Neural progenitor cell (in vitro differentiated cells): ENCODE measurements at regions not wholly inside any gene's neighbourhood (a gene's known extent, or its start where the extent isn't known, plus 50 kb on each side); places are given as distances from the start of the nearest gene placed in this dataset.

Experiments
- CTCF ChIP-seq: fragments of 200-600 bp; sonication (generic); IDR thresholded peaks from 2 replicates; pipeline ENCODE4 v1.5.1; 2017; ENCODE audit warnings: antibody characterized with exemption, mild to moderate bottlenecking
- EZH2 ChIP-seq: fragments of 200-600 bp; sonication (generic); IDR thresholded peaks from 2 replicates; pipeline ENCODE4 v1.6.1; 2017; ENCODE audit warnings: antibody characterized with exemption, mild to moderate bottlenecking, moderate library complexity

DNA sequence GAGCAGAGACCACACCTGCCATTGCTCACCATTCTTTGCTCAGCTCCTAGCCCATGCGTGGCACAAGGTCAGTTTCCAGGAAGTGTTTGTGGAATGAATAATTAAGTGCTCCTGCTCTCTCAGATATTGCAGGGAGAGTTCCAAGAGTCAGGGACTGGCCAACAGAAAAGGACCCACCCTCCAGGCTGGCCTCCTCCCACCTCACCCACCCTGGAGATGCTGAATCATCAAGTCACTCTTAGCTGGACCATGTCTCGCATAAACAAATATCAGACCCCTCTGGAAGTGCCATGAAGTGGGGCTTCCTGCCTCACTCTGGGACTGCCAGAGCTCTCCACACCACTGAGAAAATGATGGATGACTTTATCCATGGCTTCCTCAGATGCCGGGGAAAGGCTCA is 256.0 kb downstream of the TNS1 start:
- TF ChIP-seq EZH2 = no peak
- no peak for TF ChIP-seq CTCF
